ENCODE measurements at regions not wholly inside any gene's neighbourhood (a gene's known extent, or its start where the extent isn't known, plus 50 kb on each side); places are given as distances from the start of the nearest gene placed in this dataset.

- TF ChIP-seq NFIC (IDR thresholded peaks at IDR 0.05; ENCODE audit: borderline replicate concordance) = no peak
- TF ChIP-seq EP300 (IDR thresholded peaks at IDR 0.05; ENCODE audit: borderline replicate concordance in 1 of 2, low read depth in 1 of 2, low read length in 1 of 2) = no peak
- TF ChIP-seq CTCF (IDR thresholded peaks at IDR 0.05) = no peak
- TF ChIP-seq TAF1 (IDR thresholded peaks at IDR 0.05; ENCODE audit: borderline replicate concordance, low read depth, low read length) = no peak
- no peak for TF ChIP-seq SMC3 (IDR thresholded peaks at IDR 0.05; ENCODE audit: low read depth, low read length)
- no peak for TF ChIP-seq TCF12 (IDR thresholded peaks at IDR 0.05)
- TF ChIP-seq FOSL2 (IDR thresholded peaks at IDR 0.05; ENCODE audit: borderline replicate concordance, low read depth) = no peak
- TF ChIP-seq MXI1 (IDR thresholded peaks at IDR 0.05; ENCODE audit: low read depth, low read length) = no peak
- no peak for TF ChIP-seq EZH2phosphoT487 (IDR thresholded peaks at IDR 0.05; ENCODE audit: borderline replicate concordance, low read depth)
- TF ChIP-seq POLR2AphosphoS5 (IDR thresholded peaks at IDR 0.05; ENCODE audit: low read depth, low read length) = no peak
- TF ChIP-seq PBX3 (IDR thresholded peaks at IDR 0.05) = no peak
- no peak for TF ChIP-seq CHD2 (IDR thresholded peaks at IDR 0.05; ENCODE audit: low read length, partially characterized antibody)
- TF ChIP-seq FOXM1 (IDR thresholded peaks at IDR 0.05; ENCODE audit: low read depth) = no peak
- no peak for TF ChIP-seq USF2 (IDR thresholded peaks at IDR 0.05; ENCODE audit: borderline replicate concordance, low read depth, low read length)
Measured at GRCh38 chr2:75865702-75866101, 155.0 kb upstream of the GCFC2 start.
